ENCODE measurements at regions not wholly inside any gene's neighbourhood (a gene's known extent, or its start where the extent isn't known, plus 50 kb on each side); places are given as distances from the start of the nearest gene placed in this dataset.

GRCh38 chr1:239811211-239811885 lies 280.3 kb upstream of the FMN2 start:
- POLR2A ChIA-PET (ENCODE audit: unreplicated experiment) = no interaction called here
- CTCF ChIA-PET = interaction anchor here (0.6 to 0.7 kb wide), 2 partner anchors 91 to 425 kb away, joined by 3 to 4 read pairs; partner anchors contain the start of gene CHRM3
- no peak overlapping the region for H3K4me2 ChIP-seq (ENCODE audit: low read length)

GRCh38 chr1:239812580-239812979 lies 279.1 kb upstream of the FMN2 start:
- H3K9me3 ChIP-seq (ENCODE audit: low read length) = no peaks in the 10 kb centered on the region
- BruUV-seq (replicated peaks) = no TSS peak
- H3K27me3 ChIP-seq (ENCODE audit: low read length) = no peaks in the 10 kb centered on the region
- POLR2A ChIA-PET (ENCODE audit: unreplicated experiment) = no interaction called here
- no peaks in the 10 kb centered on the region for H3K79me2 ChIP-seq (ENCODE audit: low read length)
- peaks cover 18% of the 10 kb centered on the region for H3F3A ChIP-seq (ENCODE audit: low read length, unreplicated experiment)
- no peak for TF ChIP-seq EZH2 (IDR thresholded peaks at IDR 0.05; ENCODE audit: low read length, unreplicated experiment)
- no peak for TF ChIP-seq EZH2phosphoT487 (IDR thresholded peaks at IDR 0.05; ENCODE audit: borderline replicate concordance, low read length)
- no peak for TF ChIP-seq CTCF (conservative IDR thresholded peaks at IDR 0.05; ENCODE audit: low read depth, low read length)
- H2AFZ ChIP-seq (ENCODE audit: low read length) = no peak overlapping the region
- peaks cover 44% of the 10 kb centered on the region for H3K4me1 ChIP-seq (ENCODE audit: insufficient read depth, low read length)
- H3K36me3 ChIP-seq (ENCODE audit: low read depth, low read length) = no peaks in the 10 kb centered on the region
- DNase-seq (no peak), ATAC-seq (no peak)
- H3K27ac ChIP-seq (ENCODE audit: low read length) = no peak overlapping the region
- no peaks in the 10 kb centered on the region for H4K20me1 ChIP-seq (ENCODE audit: low read length)
- H3K9me2 ChIP-seq (replicated peaks; ENCODE audit: low read length) = no peaks in the 10 kb centered on the region
- CTCF ChIA-PET = no interaction called here
- intact Hi-C loops (cut with micrococcal nuclease) = loop anchor here (5.0 to 10.0 kb wide), 6 partner anchors 95 to 848 kb away; partner anchors contain the start of gene CHRM3
- no peak overlapping the region for H3K4me3 ChIP-seq (ENCODE audit: low read length)
- H3K4me2 ChIP-seq (ENCODE audit: low read length) = no peak overlapping the region
- H3K9ac ChIP-seq (ENCODE audit: low read length) = no peak overlapping the region

More at GRCh38 chr1:239811211-239811885, 280.3 kb upstream of the FMN2 start:
- TF ChIP-seq EZH2 (IDR thresholded peaks at IDR 0.05; ENCODE audit: low read length, unreplicated experiment) (no peak), CTCF (conservative IDR thresholded peaks at IDR 0.05; ENCODE audit: low read depth, low read length) (no peak), EZH2phosphoT487 (IDR thresholded peaks at IDR 0.05; ENCODE audit: borderline replicate concordance, low read length) (no peak)
- Histone ChIP-seq H3K9me2 (replicated peaks; ENCODE audit: low read length) (no peaks in the 10 kb centered on the region), H3F3A (ENCODE audit: low read length, unreplicated experiment) (peaks cover 17% of the 10 kb centered on the region), H3K27me3 (ENCODE audit: low read length) (no peaks in the 10 kb centered on the region), H3K9ac (ENCODE audit: low read length) (no peak overlapping the region), H3K36me3 (ENCODE audit: low read depth, low read length) (no peaks in the 10 kb centered on the region), H3K4me1 (ENCODE audit: insufficient read depth, low read length) (peaks cover 31% of the 10 kb centered on the region), H3K4me3 (ENCODE audit: low read length) (no peak overlapping the region), H3K79me2 (ENCODE audit: low read length) (no peaks in the 10 kb centered on the region), H3K9me3 (ENCODE audit: low read length) (no peaks in the 10 kb centered on the region), H2AFZ (ENCODE audit: low read length) (no peak overlapping the region), H3K27ac (ENCODE audit: low read length) (no peak overlapping the region), H4K20me1 (ENCODE audit: low read length) (no peaks in the 10 kb centered on the region)
- BruUV-seq (replicated peaks) = no TSS peak
- intact Hi-C loops (cut with micrococcal nuclease) = loop anchor here (5.0 to 10.0 kb wide), 6 partner anchors 94 to 847 kb away; partner anchors contain the start of gene CHRM3
- DNase-seq (no peak), ATAC-seq (no peak)

Measured in PC-3 (cell line).